ENCODE measurements at regions not wholly inside any gene's neighbourhood (a gene's known extent, or its start where the extent isn't known, plus 50 kb on each side); places are given as distances from the start of the nearest gene placed in this dataset.

DNA sequence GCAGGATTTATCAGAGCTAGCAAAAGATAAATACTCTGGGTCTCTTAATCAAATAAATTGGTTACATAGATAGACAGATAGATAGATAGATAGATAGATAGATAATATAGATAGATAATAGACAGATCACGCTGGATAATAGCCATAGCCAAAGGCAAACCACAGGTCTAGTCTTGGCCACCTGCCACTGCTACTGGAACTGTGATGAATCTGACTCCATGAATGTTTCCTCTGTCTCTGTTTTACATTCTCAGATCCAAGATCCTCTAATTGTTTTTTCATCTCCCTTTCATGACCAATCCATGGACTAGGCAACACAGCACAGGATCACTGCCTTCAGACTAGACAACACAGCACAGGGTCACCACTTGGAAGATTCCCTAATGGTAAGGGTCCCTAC lies 444.7 kb upstream of the NFIA start:
- TF ChIP-seq, protein P1, sequence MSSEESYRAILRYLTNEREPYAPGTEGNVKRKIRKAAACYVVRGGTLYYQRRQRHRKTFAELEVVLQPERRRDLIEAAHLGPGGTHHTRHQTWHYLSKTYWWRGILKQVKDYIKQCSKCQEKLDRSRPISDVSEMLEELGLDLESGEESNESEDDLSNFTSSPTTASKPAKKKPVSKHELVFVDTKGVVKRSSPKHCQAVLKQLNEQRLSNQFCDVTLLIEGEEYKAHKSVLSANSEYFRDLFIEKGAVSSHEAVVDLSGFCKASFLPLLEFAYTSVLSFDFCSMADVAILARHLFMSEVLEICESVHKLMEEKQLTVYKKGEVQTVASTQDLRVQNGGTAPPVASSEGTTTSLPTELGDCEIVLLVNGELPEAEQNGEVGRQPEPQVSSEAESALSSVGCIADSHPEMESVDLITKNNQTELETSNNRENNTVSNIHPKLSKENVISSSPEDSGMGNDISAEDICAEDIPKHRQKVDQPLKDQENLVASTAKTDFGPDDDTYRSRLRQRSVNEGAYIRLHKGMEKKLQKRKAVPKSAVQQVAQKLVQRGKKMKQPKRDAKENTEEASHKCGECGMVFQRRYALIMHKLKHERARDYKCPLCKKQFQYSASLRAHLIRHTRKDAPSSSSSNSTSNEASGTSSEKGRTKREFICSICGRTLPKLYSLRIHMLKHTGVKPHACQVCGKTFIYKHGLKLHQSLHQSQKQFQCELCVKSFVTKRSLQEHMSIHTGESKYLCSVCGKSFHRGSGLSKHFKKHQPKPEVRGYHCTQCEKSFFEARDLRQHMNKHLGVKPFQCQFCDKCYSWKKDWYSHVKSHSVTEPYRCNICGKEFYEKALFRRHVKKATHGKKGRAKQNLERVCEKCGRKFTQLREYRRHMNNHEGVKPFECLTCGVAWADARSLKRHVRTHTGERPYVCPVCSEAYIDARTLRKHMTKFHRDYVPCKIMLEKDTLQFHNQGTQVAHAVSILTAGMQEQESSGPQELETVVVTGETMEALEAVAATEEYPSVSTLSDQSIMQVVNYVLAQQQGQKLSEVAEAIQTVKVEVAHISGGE (tag by site-specific recombination; conservative IDR thresholded peaks at IDR 0.05; ENCODE audit: low read depth), result no peak
- TF ChIP-seq ZNF175 (tag by site-specific recombination; IDR thresholded peaks at IDR 0.05) (no peak), CTCF (tag by site-specific recombination; IDR thresholded peaks at IDR 0.05) (no peak), SCRT2 (tag by site-specific recombination; IDR thresholded peaks at IDR 0.05) (no peak), ZNF768 (tag by site-specific recombination; IDR thresholded peaks at IDR 0.05) (no peak), TCF7L2 (IDR thresholded peaks at IDR 0.05; ENCODE audit: borderline replicate concordance, low read depth, low read length) (no peak), KLF9 (tag by site-specific recombination; IDR thresholded peaks at IDR 0.05; ENCODE audit: low read depth) (no peak), ZBTB6 (tag by site-specific recombination; IDR thresholded peaks at IDR 0.05) (no peak)
- TF ChIP-seq, protein P2, sequence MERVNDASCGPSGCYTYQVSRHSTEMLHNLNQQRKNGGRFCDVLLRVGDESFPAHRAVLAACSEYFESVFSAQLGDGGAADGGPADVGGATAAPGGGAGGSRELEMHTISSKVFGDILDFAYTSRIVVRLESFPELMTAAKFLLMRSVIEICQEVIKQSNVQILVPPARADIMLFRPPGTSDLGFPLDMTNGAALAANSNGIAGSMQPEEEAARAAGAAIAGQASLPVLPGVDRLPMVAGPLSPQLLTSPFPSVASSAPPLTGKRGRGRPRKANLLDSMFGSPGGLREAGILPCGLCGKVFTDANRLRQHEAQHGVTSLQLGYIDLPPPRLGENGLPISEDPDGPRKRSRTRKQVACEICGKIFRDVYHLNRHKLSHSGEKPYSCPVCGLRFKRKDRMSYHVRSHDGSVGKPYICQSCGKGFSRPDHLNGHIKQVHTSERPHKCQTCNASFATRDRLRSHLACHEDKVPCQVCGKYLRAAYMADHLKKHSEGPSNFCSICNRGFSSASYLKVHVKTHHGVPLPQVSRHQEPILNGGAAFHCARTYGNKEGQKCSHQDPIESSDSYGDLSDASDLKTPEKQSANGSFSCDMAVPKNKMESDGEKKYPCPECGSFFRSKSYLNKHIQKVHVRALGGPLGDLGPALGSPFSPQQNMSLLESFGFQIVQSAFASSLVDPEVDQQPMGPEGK (tag by site-specific recombination; IDR thresholded peaks at IDR 0.05), result no peak
- TF ChIP-seq, protein P3, sequence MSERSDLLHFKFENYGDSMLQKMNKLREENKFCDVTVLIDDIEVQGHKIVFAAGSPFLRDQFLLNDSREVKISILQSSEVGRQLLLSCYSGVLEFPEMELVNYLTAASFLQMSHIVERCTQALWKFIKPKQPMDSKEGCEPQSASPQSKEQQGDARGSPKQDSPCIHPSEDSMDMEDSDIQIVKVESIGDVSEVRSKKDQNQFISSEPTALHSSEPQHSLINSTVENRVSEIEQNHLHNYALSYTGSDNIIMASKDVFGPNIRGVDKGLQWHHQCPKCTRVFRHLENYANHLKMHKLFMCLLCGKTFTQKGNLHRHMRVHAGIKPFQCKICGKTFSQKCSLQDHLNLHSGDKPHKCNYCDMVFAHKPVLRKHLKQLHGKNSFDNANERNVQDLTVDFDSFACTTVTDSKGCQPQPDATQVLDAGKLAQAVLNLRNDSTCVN (tag by site-specific recombination; optimal IDR thresholded peaks at IDR 0.05), result no peak
- TF ChIP-seq, protein P4, sequence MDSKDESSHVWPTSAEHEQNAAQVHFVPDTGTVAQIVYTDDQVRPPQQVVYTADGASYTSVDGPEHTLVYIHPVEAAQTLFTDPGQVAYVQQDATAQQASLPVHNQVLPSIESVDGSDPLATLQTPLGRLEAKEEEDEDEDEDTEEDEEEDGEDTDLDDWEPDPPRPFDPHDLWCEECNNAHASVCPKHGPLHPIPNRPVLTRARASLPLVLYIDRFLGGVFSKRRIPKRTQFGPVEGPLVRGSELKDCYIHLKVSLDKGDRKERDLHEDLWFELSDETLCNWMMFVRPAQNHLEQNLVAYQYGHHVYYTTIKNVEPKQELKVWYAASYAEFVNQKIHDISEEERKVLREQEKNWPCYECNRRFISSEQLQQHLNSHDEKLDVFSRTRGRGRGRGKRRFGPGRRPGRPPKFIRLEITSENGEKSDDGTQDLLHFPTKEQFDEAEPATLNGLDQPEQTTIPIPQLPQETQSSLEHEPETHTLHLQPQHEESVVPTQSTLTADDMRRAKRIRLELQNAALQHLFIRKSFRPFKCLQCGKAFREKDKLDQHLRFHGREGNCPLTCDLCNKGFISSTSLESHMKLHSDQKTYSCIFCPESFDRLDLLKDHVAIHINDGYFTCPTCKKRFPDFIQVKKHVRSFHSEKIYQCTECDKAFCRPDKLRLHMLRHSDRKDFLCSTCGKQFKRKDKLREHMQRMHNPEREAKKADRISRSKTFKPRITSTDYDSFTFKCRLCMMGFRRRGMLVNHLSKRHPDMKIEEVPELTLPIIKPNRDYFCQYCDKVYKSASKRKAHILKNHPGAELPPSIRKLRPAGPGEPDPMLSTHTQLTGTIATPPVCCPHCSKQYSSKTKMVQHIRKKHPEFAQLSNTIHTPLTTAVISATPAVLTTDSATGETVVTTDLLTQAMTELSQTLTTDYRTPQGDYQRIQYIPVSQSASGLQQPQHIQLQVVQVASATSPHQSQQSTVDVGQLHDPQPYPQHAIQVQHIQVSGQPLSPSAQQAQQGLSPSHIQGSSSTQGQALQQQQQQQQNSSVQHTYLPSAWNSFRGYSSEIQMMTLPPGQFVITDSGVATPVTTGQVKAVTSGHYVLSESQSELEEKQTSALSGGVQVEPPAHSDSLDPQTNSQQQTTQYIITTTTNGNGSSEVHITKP (tag by site-specific recombination; IDR thresholded peaks at IDR 0.05), result no peak

All from HEK293 (cell line).